Kidney epithelial cell (primary cell): ENCODE measurements at regions not wholly inside any gene's neighbourhood (a gene's known extent, or its start where the extent isn't known, plus 50 kb on each side); places are given as distances from the start of the nearest gene placed in this dataset.

Experiments used
- DNase-seq: peaks from one replicate; pipeline ENCODE4 v3.0.0-alpha.2; 2010; ENCODE audit warnings: low read depth
- H3K27me3 ChIP-seq: 2 replicates; pipeline ENCODE4 v1.6.0; 2011; ENCODE audit warnings: low read length; ENCODE audit not compliant: control insufficient read depth, insufficient read depth
- H3K36me3 ChIP-seq: 2 replicates; pipeline ENCODE4 v1.5.1; 2011; ENCODE audit warnings: low read length; ENCODE audit not compliant: control insufficient read depth, insufficient read depth
- H3K4me3 ChIP-seq: 2 replicates; pipeline ENCODE4 v1.5.1; 2011; ENCODE audit warnings: low read depth, mild to moderate bottlenecking, control low read depth, low read length
- CTCF ChIP-seq: IDR thresholded peaks from 2 replicates; pipeline ENCODE4 v1.5.1; 2011; ENCODE audit warnings: mild to moderate bottlenecking, moderate library complexity, low read length, control low read depth, inconsistent platforms; ENCODE audit not compliant: insufficient read depth, poor library complexity, severe bottlenecking

GRCh38 chr21:41576013-41576615 is 68.2 kb upstream of the TMPRSS2 start:
- no peak for TF ChIP-seq CTCF
- H3K36me3 ChIP-seq, result no peaks in the 10 kb centered on the region
- no peak for DNase-seq
- H3K4me3 ChIP-seq, result no peak overlapping the region
- H3K27me3 ChIP-seq, result no peaks in the 10 kb centered on the region

GRCh38 chr21:41573902-41574690 is 66.1 kb upstream of the TMPRSS2 start:
- no peak overlapping the region for H3K4me3 ChIP-seq
- no peak for TF ChIP-seq CTCF
- DNase-seq, result no peak
- H3K36me3 ChIP-seq, result no peaks in the 10 kb centered on the region
- no peaks in the 10 kb centered on the region for H3K27me3 ChIP-seq

GRCh38 chr21:41571938-41572510 is 64.1 kb upstream of the TMPRSS2 start:
- Histone ChIP-seq H3K27me3 (peaks cover 2% of the 10 kb centered on the region), H3K4me3 (no peak overlapping the region), H3K36me3 (no peaks in the 10 kb centered on the region)
- TF ChIP-seq CTCF, result no peak
- no peak for DNase-seq

GRCh38 chr21:41570791-41571355 is 62.9 kb upstream of the TMPRSS2 start:
- TF ChIP-seq CTCF, result no peak
- H3K27me3 ChIP-seq, result peaks cover 4% of the 10 kb centered on the region

GRCh38 chr21:41568606-41569385 is 60.8 kb upstream of the TMPRSS2 start:
- Histone ChIP-seq H3K36me3 (no peaks in the 10 kb centered on the region), H3K4me3 (no peak overlapping the region), H3K27me3 (peaks cover 4% of the 10 kb centered on the region)
- TF ChIP-seq CTCF, result no peak
- no peak for DNase-seq

More at GRCh38 chr21:41570791-41571355, 62.9 kb upstream of the TMPRSS2 start:
- no peak for DNase-seq
- Histone ChIP-seq H3K36me3 (no peaks in the 10 kb centered on the region), H3K4me3 (no peak overlapping the region)
